ENCODE measurements at regions not wholly inside any gene's neighbourhood (a gene's known extent, or its start where the extent isn't known, plus 50 kb on each side); places are given as distances from the start of the nearest gene placed in this dataset.

DNA sequence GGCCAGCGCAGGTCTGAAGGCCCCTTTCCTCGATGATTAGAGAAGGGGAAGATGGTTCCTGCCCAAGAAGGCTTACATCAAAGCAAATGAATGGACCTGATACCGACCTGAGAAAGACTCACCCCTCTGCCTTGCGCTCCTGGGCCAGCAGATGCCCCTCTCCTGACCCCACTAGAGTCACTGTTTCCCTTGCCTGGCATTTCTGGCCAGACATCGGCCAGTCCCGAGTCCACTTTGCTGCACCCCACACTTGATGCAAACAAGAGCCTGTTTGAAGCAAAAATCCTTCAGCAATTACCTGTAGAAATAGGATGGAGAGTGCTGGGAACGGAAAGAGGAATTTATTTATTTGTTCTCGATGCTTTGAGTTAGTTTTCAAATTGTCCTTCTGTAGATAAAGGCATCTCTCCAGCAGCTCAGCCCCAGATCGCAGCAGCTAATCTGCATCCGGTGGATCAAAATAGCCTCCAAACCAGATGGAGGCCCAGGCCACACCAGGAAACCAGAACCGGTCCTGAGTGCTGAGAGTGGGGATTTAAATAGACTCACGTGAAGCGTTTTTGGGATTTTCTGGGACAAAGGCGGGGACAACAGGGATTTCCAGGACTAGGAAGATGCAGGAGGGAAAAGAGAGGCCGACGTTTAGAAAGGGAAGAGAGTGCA lies 148.6 kb downstream of the TRIM29 start:
- TF ChIP-seq, protein P1, sequence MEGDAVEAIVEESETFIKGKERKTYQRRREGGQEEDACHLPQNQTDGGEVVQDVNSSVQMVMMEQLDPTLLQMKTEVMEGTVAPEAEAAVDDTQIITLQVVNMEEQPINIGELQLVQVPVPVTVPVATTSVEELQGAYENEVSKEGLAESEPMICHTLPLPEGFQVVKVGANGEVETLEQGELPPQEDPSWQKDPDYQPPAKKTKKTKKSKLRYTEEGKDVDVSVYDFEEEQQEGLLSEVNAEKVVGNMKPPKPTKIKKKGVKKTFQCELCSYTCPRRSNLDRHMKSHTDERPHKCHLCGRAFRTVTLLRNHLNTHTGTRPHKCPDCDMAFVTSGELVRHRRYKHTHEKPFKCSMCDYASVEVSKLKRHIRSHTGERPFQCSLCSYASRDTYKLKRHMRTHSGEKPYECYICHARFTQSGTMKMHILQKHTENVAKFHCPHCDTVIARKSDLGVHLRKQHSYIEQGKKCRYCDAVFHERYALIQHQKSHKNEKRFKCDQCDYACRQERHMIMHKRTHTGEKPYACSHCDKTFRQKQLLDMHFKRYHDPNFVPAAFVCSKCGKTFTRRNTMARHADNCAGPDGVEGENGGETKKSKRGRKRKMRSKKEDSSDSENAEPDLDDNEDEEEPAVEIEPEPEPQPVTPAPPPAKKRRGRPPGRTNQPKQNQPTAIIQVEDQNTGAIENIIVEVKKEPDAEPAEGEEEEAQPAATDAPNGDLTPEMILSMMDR (IDR thresholded peaks at IDR 0.05; ENCODE audit: control insufficient read depth, extremely low read depth, insufficient read depth): no peak
- DNase-seq (ENCODE audit: low read depth): no peak

DNA sequence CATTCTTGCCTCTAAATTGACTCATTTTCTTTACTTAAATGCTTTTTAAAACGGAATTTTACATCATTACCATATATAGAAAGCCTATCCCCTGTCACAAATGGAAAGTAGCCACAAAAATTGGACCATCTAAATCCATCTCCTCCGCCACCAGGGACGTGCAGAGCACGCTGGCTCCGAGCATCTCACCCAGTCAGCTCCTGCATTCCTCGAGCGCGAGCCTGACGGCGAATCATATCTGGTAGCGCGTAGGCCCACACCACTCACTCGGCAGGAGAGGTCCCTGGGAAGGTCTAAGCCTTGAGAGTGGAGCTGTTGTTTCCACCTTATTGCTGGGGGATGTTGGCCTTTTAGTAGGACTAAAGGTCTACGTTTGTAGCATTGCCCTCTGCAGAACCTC lies 152.4 kb downstream of the TRIM29 start:
- DNase-seq (ENCODE audit: low read depth): no peak
- H3K4me3 ChIP-seq (ENCODE audit: low read depth, low read length): no peak overlapping the region
- TF ChIP-seq, protein P1 (IDR thresholded peaks at IDR 0.05; ENCODE audit: control insufficient read depth, extremely low read depth, insufficient read depth): no peak

More for the DNA sequence above, 148.6 kb downstream of the TRIM29 start:
- H3K4me3 ChIP-seq (ENCODE audit: low read depth, low read length): no peak overlapping the region

DNA sequence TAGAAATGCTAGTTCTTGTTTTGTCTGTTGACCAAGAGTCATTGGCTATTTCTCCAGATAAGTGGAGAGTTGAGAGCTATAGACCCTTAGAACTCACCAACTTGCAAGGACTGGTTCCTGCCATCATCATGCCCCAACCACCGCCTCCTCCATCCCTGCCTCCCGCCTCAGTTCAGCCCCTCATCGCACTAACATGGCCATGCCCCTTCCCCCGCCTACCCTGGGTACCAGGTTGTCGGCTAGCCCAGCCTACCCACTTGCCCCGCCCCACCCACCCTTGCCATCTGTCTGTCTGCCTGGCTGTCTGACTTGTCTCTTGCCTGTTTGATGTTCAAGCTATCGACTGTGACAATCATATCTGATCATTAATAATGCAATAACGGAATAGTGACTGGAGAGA lies 154.1 kb downstream of the TRIM29 start:
- TF ChIP-seq, protein P1 (IDR thresholded peaks at IDR 0.05; ENCODE audit: control insufficient read depth, extremely low read depth, insufficient read depth): no peak
- DNase-seq (ENCODE audit: low read depth): no peak
- no peak overlapping the region for H3K4me3 ChIP-seq (ENCODE audit: low read depth, low read length)

DNA sequence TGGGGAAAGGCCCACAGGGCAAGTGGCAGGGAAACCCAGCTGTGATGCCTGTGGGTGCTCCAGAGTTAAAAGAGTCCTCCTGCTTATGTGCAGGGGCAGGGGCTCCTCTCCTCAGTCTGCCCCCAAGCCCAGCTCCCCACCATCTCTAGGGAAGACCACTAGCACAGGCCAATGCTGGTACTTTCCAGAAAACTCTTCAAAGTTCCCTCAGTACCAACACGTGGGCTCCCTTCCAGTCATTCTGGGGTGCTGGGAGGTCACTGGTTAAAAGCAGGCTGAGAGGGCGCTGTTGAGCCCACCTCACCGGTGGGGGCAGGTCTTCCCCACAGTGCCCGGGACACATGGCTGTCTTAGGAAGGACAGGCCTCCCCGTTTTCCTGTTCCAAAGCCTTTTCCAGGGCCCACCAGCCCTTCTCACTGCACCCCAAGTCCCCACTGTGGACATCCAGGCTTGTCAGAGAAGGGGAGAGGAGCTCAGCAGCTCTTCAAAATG lies 154.6 kb downstream of the TRIM29 start:
- TF ChIP-seq, protein P1 (IDR thresholded peaks at IDR 0.05; ENCODE audit: control insufficient read depth, extremely low read depth, insufficient read depth): no peak
- no peak for DNase-seq (ENCODE audit: low read depth)
- no peak overlapping the region for H3K4me3 ChIP-seq (ENCODE audit: low read depth, low read length)

DNA sequence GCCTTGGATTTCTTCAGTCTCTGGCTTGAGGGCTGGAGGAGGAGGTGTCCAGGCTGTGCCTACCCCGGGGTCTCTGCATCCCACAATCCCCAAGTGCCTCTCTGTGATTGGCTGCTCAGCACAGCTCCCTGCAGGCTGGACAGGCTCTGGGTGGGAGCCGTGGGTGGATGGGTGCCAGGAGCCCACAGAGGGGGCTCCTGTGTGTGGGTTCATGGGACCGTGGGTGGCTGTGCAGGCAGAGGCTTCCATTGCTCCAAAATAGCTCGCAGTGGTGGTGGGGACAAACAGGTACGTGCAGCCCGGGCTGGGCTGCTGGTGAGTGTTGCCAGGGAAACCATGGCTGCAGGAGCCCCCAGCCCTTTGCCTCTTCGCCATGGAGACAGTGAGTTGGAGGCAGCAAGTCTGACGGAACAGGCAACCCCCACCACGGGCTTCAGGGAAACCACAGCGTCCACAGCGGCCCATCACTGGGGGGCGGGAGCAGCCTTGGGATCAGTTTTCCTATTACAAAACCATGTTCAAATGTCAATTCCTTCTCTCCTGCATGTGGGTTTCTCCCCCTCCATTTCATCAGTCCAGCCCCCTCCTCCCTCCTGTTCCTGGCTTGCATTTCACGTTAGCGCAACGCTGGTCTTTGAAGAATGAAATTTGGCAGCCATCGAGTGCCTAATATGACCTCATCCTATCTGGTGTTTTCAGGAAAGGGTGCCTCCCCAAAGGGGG lies 155.2 kb downstream of the TRIM29 start:
- H3K4me3 ChIP-seq (ENCODE audit: low read depth, low read length): no peak overlapping the region
- DNase-seq (ENCODE audit: low read depth): no peak
- TF ChIP-seq, protein P1 (IDR thresholded peaks at IDR 0.05; ENCODE audit: control insufficient read depth, extremely low read depth, insufficient read depth): no peak

- no peak overlapping the region for H3K4me3 ChIP-seq (ENCODE audit: low read depth, low read length)
- TF ChIP-seq, protein P1 (IDR thresholded peaks at IDR 0.05; ENCODE audit: control insufficient read depth, extremely low read depth, insufficient read depth): no peak
- DNase-seq (ENCODE audit: low read depth): no peak
These were observed 157.5 kb downstream of the TRIM29 start for GRCh38 chr11:119980431-119980830.
